ENCODE measurements at regions not wholly inside any gene's neighbourhood (a gene's known extent, or its start where the extent isn't known, plus 50 kb on each side); places are given as distances from the start of the nearest gene placed in this dataset.

DNA sequence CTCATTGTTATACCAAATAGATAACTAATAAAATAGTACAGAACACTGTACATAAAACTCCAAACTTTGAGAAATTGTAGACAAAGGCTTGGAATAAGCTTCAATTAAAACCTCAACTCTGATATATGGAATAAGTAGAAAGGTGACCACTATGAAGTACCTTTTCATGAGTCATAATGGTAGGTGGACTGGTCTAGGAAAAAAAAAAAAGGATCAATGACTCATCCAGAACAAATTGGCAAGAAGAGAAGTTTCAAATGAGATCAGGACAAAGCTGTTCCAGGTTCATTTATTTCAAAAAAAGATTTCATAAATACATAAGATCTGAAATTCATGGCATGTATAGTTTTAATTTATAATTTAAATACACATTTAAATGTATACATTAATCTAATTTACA is 769.7 kb downstream of the SUCLG1 start:
- TF ChIP-seq, protein P1, sequence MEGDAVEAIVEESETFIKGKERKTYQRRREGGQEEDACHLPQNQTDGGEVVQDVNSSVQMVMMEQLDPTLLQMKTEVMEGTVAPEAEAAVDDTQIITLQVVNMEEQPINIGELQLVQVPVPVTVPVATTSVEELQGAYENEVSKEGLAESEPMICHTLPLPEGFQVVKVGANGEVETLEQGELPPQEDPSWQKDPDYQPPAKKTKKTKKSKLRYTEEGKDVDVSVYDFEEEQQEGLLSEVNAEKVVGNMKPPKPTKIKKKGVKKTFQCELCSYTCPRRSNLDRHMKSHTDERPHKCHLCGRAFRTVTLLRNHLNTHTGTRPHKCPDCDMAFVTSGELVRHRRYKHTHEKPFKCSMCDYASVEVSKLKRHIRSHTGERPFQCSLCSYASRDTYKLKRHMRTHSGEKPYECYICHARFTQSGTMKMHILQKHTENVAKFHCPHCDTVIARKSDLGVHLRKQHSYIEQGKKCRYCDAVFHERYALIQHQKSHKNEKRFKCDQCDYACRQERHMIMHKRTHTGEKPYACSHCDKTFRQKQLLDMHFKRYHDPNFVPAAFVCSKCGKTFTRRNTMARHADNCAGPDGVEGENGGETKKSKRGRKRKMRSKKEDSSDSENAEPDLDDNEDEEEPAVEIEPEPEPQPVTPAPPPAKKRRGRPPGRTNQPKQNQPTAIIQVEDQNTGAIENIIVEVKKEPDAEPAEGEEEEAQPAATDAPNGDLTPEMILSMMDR (IDR thresholded peaks at IDR 0.05; ENCODE audit: insufficient read depth, low read length, poor library complexity, severe bottlenecking), result no peak
- no peak for TF ChIP-seq EZH2phosphoT487 (conservative IDR thresholded peaks at IDR 0.05; ENCODE audit: low read length)

Data from SU-DHL-6 (cell line).